H9 (cell line): ENCODE measurements at regions not wholly inside any gene's neighbourhood (a gene's known extent, or its start where the extent isn't known, plus 50 kb on each side); places are given as distances from the start of the nearest gene placed in this dataset.
A peak's percentile ranks its signal among the peaks of the same experiment; 100 is the strongest.

Source experiments
- DNase-seq: peaks from one replicate; pipeline ENCODE4 v3.0.0-alpha.2; 2017
- H2AFZ ChIP-seq: one replicate; pipeline ENCODE4 v1.6.1; 2013; ENCODE audit warnings: mild to moderate bottlenecking, low read length, control low read depth, moderate library complexity
- H2AK5ac ChIP-seq: 2 replicates; pipeline ENCODE4 v1.6.1; 2013; ENCODE audit warnings: low read length, control low read depth, mixed read lengths; ENCODE audit not compliant: insufficient read length
- H2BK120ac ChIP-seq: one replicate; pipeline ENCODE4 v1.6.1; 2013; ENCODE audit warnings: low read depth, mild to moderate bottlenecking, low read length, control low read depth, inconsistent platforms; ENCODE audit not compliant: poor library complexity, severe bottlenecking
- H2BK12ac ChIP-seq: 2 replicates; pipeline ENCODE4 v1.6.1; 2013; ENCODE audit warnings: low read length, control low read depth, mixed read lengths, low read depth; ENCODE audit not compliant: insufficient read length
- H2BK15ac ChIP-seq: 2 replicates; pipeline ENCODE4 v1.6.1; 2013; ENCODE audit warnings: low read depth, low read length, control low read depth
- H2BK20ac ChIP-seq: one replicate; pipeline ENCODE4 v1.6.1; 2013; ENCODE audit warnings: low read depth, mild to moderate bottlenecking, low read length, control low read depth, inconsistent platforms; ENCODE audit not compliant: poor library complexity, severe bottlenecking
- H2BK5ac ChIP-seq: 2 replicates; pipeline ENCODE4 v1.6.1; 2013; ENCODE audit warnings: low read length, control low read depth, mixed read lengths; ENCODE audit not compliant: insufficient read length
- H3K14ac ChIP-seq: 2 replicates; pipeline ENCODE4 v1.6.1; 2013; ENCODE audit warnings: low read length, control low read depth; ENCODE audit not compliant: insufficient read depth
- H3K18ac ChIP-seq: 2 replicates; pipeline ENCODE4 v1.6.1; 2013; ENCODE audit warnings: low read depth, mild to moderate bottlenecking, mixed read lengths, low read length, control low read depth; ENCODE audit not compliant: insufficient read length
- H3K23ac ChIP-seq: 2 replicates; pipeline ENCODE4 v1.6.1; 2013; ENCODE audit warnings: low read length, control low read depth, mixed read lengths, low read depth; ENCODE audit not compliant: insufficient read length
- H3K23me2 ChIP-seq: 2 replicates; pipeline ENCODE4 v1.6.1; 2013; ENCODE audit warnings: low read depth, mild to moderate bottlenecking, mixed read lengths, low read length, control low read depth; ENCODE audit not compliant: insufficient read length, poor library complexity, severe bottlenecking
- H3K27ac ChIP-seq: 2 replicates; pipeline ENCODE4 v1.5.1; 2013; ENCODE audit warnings: low read length, control low read depth, mixed read lengths, low read depth; ENCODE audit not compliant: insufficient read length
- H3K27me3 ChIP-seq: 2 replicates; pipeline ENCODE4 v1.6.1; 2013; ENCODE audit warnings: low read length, control low read depth, inconsistent platforms; ENCODE audit not compliant: insufficient read depth
- H3K4ac ChIP-seq: 2 replicates; pipeline ENCODE4 v1.6.1; 2013; ENCODE audit warnings: low read depth, mild to moderate bottlenecking, control low read depth, inconsistent platforms, low read length, moderate library complexity
- H3K4me1 ChIP-seq: 2 replicates; pipeline ENCODE4 v1.6.1; 2013; ENCODE audit warnings: low read length, control low read depth, inconsistent platforms; ENCODE audit not compliant: insufficient read depth
- H3K4me2 ChIP-seq: 2 replicates; pipeline ENCODE4 v1.6.1; 2013; ENCODE audit warnings: low read length, control low read depth, mixed read lengths; ENCODE audit not compliant: insufficient read length, insufficient read depth
- H3K56ac ChIP-seq: 2 replicates; pipeline ENCODE4 v1.6.1; 2013; ENCODE audit warnings: low read depth, mild to moderate bottlenecking, mixed read lengths, low read length, control low read depth; ENCODE audit not compliant: insufficient read length
- H3K79me1 ChIP-seq: 2 replicates; pipeline ENCODE4 v1.6.1; 2013; ENCODE audit warnings: low read depth, mild to moderate bottlenecking, moderate library complexity, low read length, control low read depth, inconsistent platforms; ENCODE audit not compliant: insufficient read depth, poor library complexity, severe bottlenecking
- H3K79me2 ChIP-seq: 2 replicates; pipeline ENCODE4 v1.6.1; 2013; ENCODE audit warnings: low read length, control low read depth, inconsistent platforms; ENCODE audit not compliant: insufficient read depth
- H3K9ac ChIP-seq: 2 replicates; pipeline ENCODE4 v1.6.1; 2013; ENCODE audit warnings: low read length, control low read depth, mixed read lengths; ENCODE audit not compliant: insufficient read length; ENCODE audit errors: extremely low read depth
- H3K9me3 ChIP-seq: one replicate; pipeline ENCODE4 v1.6.1; 2013; ENCODE audit warnings: low read depth, low read length, inconsistent platforms; ENCODE audit not compliant: control insufficient read depth
- H3T11ph ChIP-seq: one replicate; pipeline ENCODE4 v1.6.1; 2013; ENCODE audit warnings: mild to moderate bottlenecking, low read length, control low read depth, inconsistent platforms
- H4K20me1 ChIP-seq: one replicate; pipeline ENCODE4 v1.6.1; 2013; ENCODE audit not compliant: control insufficient read depth, insufficient read length, insufficient read depth
- H4K5ac ChIP-seq: 2 replicates; pipeline ENCODE4 v1.6.1; 2013; ENCODE audit warnings: low read depth, mild to moderate bottlenecking, mixed read lengths, low read length, control low read depth; ENCODE audit not compliant: insufficient read length
- H4K8ac ChIP-seq: replicated peaks from 2 replicates; pipeline ENCODE4 v1.6.1; 2013; ENCODE audit warnings: low read length, control low read depth, mixed read lengths, low read depth; ENCODE audit not compliant: insufficient read length
- H4K91ac ChIP-seq: 2 replicates; pipeline ENCODE4 v1.6.1; 2013; ENCODE audit warnings: low read depth, mild to moderate bottlenecking, moderate library complexity, mixed read lengths, low read length, control low read depth; ENCODE audit not compliant: insufficient read length
- H3K27ac Mint-ChIP-seq, 3 experiments: 2 replicates in 2 of 3; 3 replicates in 1 of 3; pipeline ENCODE4 v1.8.0; 2020 to 2021; ENCODE audit warnings: mixed read lengths in 3 of 3, mild to moderate bottlenecking in 1 of 3, moderate library complexity in 1 of 3
- H3K27me3 Mint-ChIP-seq: 2 replicates; pipeline ENCODE4 v1.8.0; 2021; ENCODE audit warnings: low read depth, mild to moderate bottlenecking, moderate library complexity, mixed read lengths
- H3K36me3 Mint-ChIP-seq, 3 experiments: 2 replicates in 2 of 3; 3 replicates in 1 of 3; pipeline ENCODE4 v1.8.0; 2020 to 2021; ENCODE audit warnings: low read depth in 3 of 3, mixed read lengths in 3 of 3; ENCODE audit not compliant: insufficient read depth in 1 of 3
- H3K4me1 Mint-ChIP-seq, 2 experiments: 2 replicates each; pipeline ENCODE4 v1.8.0; 2020; ENCODE audit warnings: mixed read lengths in 2 of 2
- H3K4me3 Mint-ChIP-seq, 2 experiments: 2 replicates in 1 of 2; 3 replicates in 1 of 2; pipeline ENCODE4 v1.8.0; 2020 to 2021; ENCODE audit warnings: mild to moderate bottlenecking in 2 of 2, mixed read lengths in 2 of 2, moderate library complexity in 1 of 2
- H3K9me3 Mint-ChIP-seq, 2 experiments: 2 replicates in 1 of 2; 3 replicates in 1 of 2; pipeline ENCODE4 v1.8.0; 2020; ENCODE audit warnings: mild to moderate bottlenecking in 2 of 2, mixed read lengths in 2 of 2, moderate library complexity in 1 of 2
- WGBS: extraction: QIAGEN DNeasy Blood & Tissue Kit; methylation state at CpG from one replicate; pipeline ENCODE4 v1.1.7; 2013; ENCODE audit warnings: missing lambda C conversion rate, low lambda C conversion rate, mixed read lengths; ENCODE audit not compliant: insufficient read length; ENCODE audit errors: extremely low coverage; 5-methylcytosine and 5-hydroxymethylcytosine counted together
- TF ChIP-seq, protein P1 (sequence below): fragments of 200-600 bp; sonication (generic); conservative IDR thresholded peaks from 3 replicates; pipeline ENCODE4 v1.8.0; 2021; ENCODE audit warnings: antibody characterized with exemption, mild to moderate bottlenecking

DNA sequence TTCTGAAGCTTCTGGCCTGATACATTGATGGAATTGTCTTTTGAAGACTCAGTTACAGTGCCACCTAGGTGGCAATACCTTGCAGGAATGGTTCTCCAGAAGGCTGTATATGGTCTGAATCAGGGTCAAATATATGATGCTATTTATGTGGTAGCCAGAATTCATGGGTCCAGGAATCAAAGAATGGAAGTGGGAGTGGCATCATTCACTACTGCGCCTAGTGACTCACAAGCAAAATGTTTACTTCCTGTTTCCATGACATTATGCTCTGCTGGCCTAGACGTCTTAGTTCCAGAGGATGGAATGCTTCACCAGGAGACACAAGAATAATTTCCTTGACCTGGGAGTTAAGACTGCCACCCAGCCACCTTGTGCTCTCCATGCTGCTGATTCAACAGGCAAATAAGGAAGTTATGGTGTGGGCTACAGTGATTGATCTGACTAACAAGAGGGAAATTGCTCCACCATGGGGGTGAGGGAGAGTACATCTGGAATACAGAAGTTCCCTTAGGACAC is 491.8 kb downstream of the ETS1 start:
- H3K23me2 ChIP-seq = no peaks in the 10 kb centered on the region
- H3K4me3 Mint-ChIP-seq = no peak overlapping the region
- no peaks in the 10 kb centered on the region; the same call in 1 of the 2 replicates for H3K27me3 Mint-ChIP-seq
- H2AFZ ChIP-seq = no peak overlapping the region
- H2BK20ac ChIP-seq = no peak overlapping the region
- no peak overlapping the region for H2BK15ac ChIP-seq
- TF ChIP-seq, protein P1, sequence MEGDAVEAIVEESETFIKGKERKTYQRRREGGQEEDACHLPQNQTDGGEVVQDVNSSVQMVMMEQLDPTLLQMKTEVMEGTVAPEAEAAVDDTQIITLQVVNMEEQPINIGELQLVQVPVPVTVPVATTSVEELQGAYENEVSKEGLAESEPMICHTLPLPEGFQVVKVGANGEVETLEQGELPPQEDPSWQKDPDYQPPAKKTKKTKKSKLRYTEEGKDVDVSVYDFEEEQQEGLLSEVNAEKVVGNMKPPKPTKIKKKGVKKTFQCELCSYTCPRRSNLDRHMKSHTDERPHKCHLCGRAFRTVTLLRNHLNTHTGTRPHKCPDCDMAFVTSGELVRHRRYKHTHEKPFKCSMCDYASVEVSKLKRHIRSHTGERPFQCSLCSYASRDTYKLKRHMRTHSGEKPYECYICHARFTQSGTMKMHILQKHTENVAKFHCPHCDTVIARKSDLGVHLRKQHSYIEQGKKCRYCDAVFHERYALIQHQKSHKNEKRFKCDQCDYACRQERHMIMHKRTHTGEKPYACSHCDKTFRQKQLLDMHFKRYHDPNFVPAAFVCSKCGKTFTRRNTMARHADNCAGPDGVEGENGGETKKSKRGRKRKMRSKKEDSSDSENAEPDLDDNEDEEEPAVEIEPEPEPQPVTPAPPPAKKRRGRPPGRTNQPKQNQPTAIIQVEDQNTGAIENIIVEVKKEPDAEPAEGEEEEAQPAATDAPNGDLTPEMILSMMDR = peak; percentile 9; the same call in 1 of the 3 replicates
- no peak overlapping the region for H3K27ac Mint-ChIP-seq
- no peak overlapping the region for H3K4me2 ChIP-seq
- H4K5ac ChIP-seq = no peak overlapping the region
- no peak overlapping the region for H3K27ac ChIP-seq
- no peak overlapping the region for H3T11ph ChIP-seq
- no peak overlapping the region for H3K9ac ChIP-seq
- no peak overlapping the region for H2AK5ac ChIP-seq
- no peaks in the 10 kb centered on the region for H3K9me3 ChIP-seq
- H3K18ac ChIP-seq = no peak overlapping the region
- H2BK120ac ChIP-seq = no peak overlapping the region
- no peak overlapping the region for H3K56ac ChIP-seq
- peaks cover 7 to 9% of the 10 kb centered on the region in 2 experiments for H3K4me1 Mint-ChIP-seq
- H2BK5ac ChIP-seq = no peak overlapping the region
- H3K14ac ChIP-seq = no peak overlapping the region
- H4K91ac ChIP-seq = no peak overlapping the region
- no peak for DNase-seq
- no peaks in the 10 kb centered on the region for H3K79me1 ChIP-seq
- H2BK12ac ChIP-seq = no peak overlapping the region
- H4K20me1 ChIP-seq = no peaks in the 10 kb centered on the region
- no peak overlapping the region for H3K4ac ChIP-seq
- H4K8ac ChIP-seq = no peak overlapping the region
- no peak overlapping the region for H3K23ac ChIP-seq
- H3K4me1 ChIP-seq = no peaks in the 10 kb centered on the region; the same call in 1 of the 2 replicates
- H3K79me2 ChIP-seq = no peaks in the 10 kb centered on the region
- peaks cover 2 to 7% of the 10 kb centered on the region in 2 experiments; a peak in 2 of 5 replicates for H3K9me3 Mint-ChIP-seq
- peaks cover 0 to under 1% (median 0%) of the 10 kb centered on the region in 3 experiments; a peak in 1 of 7 replicates for H3K36me3 Mint-ChIP-seq
- no peaks in the 10 kb centered on the region for H3K27me3 ChIP-seq
- WGBS = no CpG with 5 or more reads among the region's 2 CpGs
